ENCODE measurements at regions not wholly inside any gene's neighbourhood (a gene's known extent, or its start where the extent isn't known, plus 50 kb on each side); places are given as distances from the start of the nearest gene placed in this dataset.

GRCh38 chr12:17079251-17079909 lies 473.4 kb upstream of the LMO3 start:
- Histone ChIP-seq H3K27me3 (no peaks in the 10 kb centered on the region), H3K4me1 (no peaks in the 10 kb centered on the region), H3K9me3 (no peaks in the 10 kb centered on the region), H3K4me3 (no peak overlapping the region), H3K36me3 (no peaks in the 10 kb centered on the region), H3K27ac (no peak overlapping the region)
- TF ChIP-seq POLR2A (IDR thresholded peaks at IDR 0.05) = no peak
- TF ChIP-seq CTCF (IDR thresholded peaks at IDR 0.05) = no peak
- DNase-seq = no peak
- intact Hi-C loops (cut with DNase I; ENCODE audit: low total_unique reads) = no loop called here

- Histone ChIP-seq H3K4me1 (no peaks in the 10 kb centered on the region), H3K27me3 (no peaks in the 10 kb centered on the region), H3K9me3 (no peaks in the 10 kb centered on the region), H3K36me3 (no peaks in the 10 kb centered on the region), H3K27ac (no peak overlapping the region), H3K4me3 (no peak overlapping the region)
- intact Hi-C loops (cut with DNase I; ENCODE audit: low total_unique reads) = no loop called here
- TF ChIP-seq CTCF (IDR thresholded peaks at IDR 0.05) = no peak
- no peak for TF ChIP-seq POLR2A (IDR thresholded peaks at IDR 0.05)
- no peak for DNase-seq
Measured at GRCh38 chr12:17077594-17077993, 471.6 kb upstream of the LMO3 start.

- Histone ChIP-seq H3K36me3 (no peaks in the 10 kb centered on the region), H3K4me3 (no peak overlapping the region)
- intact Hi-C loops (cut with DNase I; ENCODE audit: low total_unique reads) = no loop called here
Measured at GRCh38 chr12:17076811-17077210, 470.8 kb upstream of the LMO3 start.

GRCh38 chr12:17076028-17076744 lies 470.2 kb upstream of the LMO3 start:
- DNase-seq = no peak
- H3K4me3 ChIP-seq = no peak overlapping the region
- H3K9me3 ChIP-seq = no peaks in the 10 kb centered on the region
- H3K27me3 ChIP-seq = no peaks in the 10 kb centered on the region
- no peaks in the 10 kb centered on the region for H3K36me3 ChIP-seq
- intact Hi-C loops (cut with DNase I; ENCODE audit: low total_unique reads) = no loop called here
- TF ChIP-seq CTCF (IDR thresholded peaks at IDR 0.05) = no peak
- TF ChIP-seq POLR2A (IDR thresholded peaks at IDR 0.05) = no peak
- no peaks in the 10 kb centered on the region for H3K4me1 ChIP-seq
- H3K27ac ChIP-seq = no peak overlapping the region

More at GRCh38 chr12:17076811-17077210, 470.8 kb upstream of the LMO3 start:
- Histone ChIP-seq H3K9me3 (no peaks in the 10 kb centered on the region), H3K27ac (no peak overlapping the region), H3K4me1 (no peaks in the 10 kb centered on the region), H3K27me3 (no peaks in the 10 kb centered on the region)
- no peak for DNase-seq
- TF ChIP-seq CTCF (IDR thresholded peaks at IDR 0.05) = no peak
- TF ChIP-seq POLR2A (IDR thresholded peaks at IDR 0.05) = no peak

GRCh38 chr12:17064834-17065233 lies 458.9 kb upstream of the LMO3 start:
- DNase-seq = no peak
- H3K27ac ChIP-seq = no peak overlapping the region
- H3K27me3 ChIP-seq = no peaks in the 10 kb centered on the region
- H3K4me1 ChIP-seq = no peaks in the 10 kb centered on the region
- TF ChIP-seq POLR2A (IDR thresholded peaks at IDR 0.05) = no peak
- no peak for TF ChIP-seq CTCF (IDR thresholded peaks at IDR 0.05)
- no peaks in the 10 kb centered on the region for H3K36me3 ChIP-seq
- no peaks in the 10 kb centered on the region for H3K9me3 ChIP-seq
- intact Hi-C loops (cut with DNase I; ENCODE audit: low total_unique reads) = no loop called here
- H3K4me3 ChIP-seq = no peak overlapping the region

Data from uterus (tissue), 3 donors.